ENCODE measurements at regions not wholly inside any gene's neighbourhood (a gene's known extent, or its start where the extent isn't known, plus 50 kb on each side); places are given as distances from the start of the nearest gene placed in this dataset.

DNA sequence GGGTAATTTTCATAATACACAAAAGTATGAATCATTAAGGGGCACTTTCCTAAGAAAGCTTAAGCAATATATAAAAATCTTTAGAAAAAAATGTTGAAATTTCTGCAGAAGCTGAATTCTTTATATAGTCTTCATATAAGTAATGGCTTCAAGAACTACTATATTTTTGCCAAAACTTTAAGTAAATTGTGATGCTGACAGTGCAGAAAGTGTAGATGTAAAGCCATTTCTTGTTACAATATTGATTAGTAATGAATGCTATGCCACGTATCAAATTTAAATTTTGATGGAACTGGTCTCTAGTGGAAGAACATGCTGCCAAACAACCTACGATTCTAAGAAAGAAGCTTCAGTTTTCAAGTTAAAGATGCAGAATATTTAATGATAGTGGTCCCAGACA, 1210.0 kb downstream of the SLITRK1 start:
- TF ChIP-seq, protein P1, sequence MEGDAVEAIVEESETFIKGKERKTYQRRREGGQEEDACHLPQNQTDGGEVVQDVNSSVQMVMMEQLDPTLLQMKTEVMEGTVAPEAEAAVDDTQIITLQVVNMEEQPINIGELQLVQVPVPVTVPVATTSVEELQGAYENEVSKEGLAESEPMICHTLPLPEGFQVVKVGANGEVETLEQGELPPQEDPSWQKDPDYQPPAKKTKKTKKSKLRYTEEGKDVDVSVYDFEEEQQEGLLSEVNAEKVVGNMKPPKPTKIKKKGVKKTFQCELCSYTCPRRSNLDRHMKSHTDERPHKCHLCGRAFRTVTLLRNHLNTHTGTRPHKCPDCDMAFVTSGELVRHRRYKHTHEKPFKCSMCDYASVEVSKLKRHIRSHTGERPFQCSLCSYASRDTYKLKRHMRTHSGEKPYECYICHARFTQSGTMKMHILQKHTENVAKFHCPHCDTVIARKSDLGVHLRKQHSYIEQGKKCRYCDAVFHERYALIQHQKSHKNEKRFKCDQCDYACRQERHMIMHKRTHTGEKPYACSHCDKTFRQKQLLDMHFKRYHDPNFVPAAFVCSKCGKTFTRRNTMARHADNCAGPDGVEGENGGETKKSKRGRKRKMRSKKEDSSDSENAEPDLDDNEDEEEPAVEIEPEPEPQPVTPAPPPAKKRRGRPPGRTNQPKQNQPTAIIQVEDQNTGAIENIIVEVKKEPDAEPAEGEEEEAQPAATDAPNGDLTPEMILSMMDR (IDR thresholded peaks at IDR 0.05; ENCODE audit: unreplicated experiment), result no peak
- H3K27me3 Mint-ChIP-seq (ENCODE audit: insufficient read depth, unreplicated experiment), result no peaks in the 10 kb centered on the region
- H3K4me1 Mint-ChIP-seq (ENCODE audit: insufficient read depth, unreplicated experiment), result no peaks in the 10 kb centered on the region
- DNase-seq (ENCODE audit: unreplicated experiment), result no peak
- intact Hi-C loops (cut with micrococcal nuclease), result no loop called here
- H3K36me3 Mint-ChIP-seq (ENCODE audit: insufficient read depth, unreplicated experiment), result no peaks in the 10 kb centered on the region
- no peak overlapping the region for H3K4me3 Mint-ChIP-seq (ENCODE audit: unreplicated experiment)
- H3K27ac Mint-ChIP-seq (ENCODE audit: low read depth, unreplicated experiment), result no peak overlapping the region
- BruUV-seq (replicated peaks), result no TSS peak
- H3K9me3 Mint-ChIP-seq (ENCODE audit: unreplicated experiment), result no peaks in the 10 kb centered on the region
- POLR2A ChIA-PET, result interaction anchor here (0.8 kb wide), 1 partner anchor 17 kb away, joined by 4 read pairs; no protein-coding TSS in a partner anchor
- CTCF ChIA-PET, result no interaction called here

DNA sequence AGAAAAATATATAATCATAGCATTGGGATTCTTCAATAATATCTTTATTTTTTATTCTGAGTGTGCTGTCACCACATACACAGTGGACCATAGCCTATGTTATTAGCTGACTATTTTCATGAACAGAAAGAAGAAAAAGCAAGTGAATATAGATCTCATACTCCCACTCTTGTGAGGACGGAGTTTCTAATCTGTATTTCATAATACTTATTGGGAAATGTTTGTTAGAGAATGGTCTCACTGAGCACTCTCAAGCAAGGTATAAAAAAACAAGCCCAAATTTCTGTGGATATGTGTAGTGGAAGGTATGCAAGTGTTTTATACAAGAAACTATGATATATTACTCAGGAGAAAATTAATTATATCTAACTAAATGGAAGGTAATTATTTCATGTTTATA, 1218.1 kb downstream of the SLITRK1 start:
- no TSS peak for BruUV-seq (replicated peaks)
- Mint-ChIP-seq H3K27ac (ENCODE audit: low read depth, unreplicated experiment) (no peak overlapping the region), H3K27me3 (ENCODE audit: insufficient read depth, unreplicated experiment) (no peaks in the 10 kb centered on the region), H3K36me3 (ENCODE audit: insufficient read depth, unreplicated experiment) (no peaks in the 10 kb centered on the region), H3K4me3 (ENCODE audit: unreplicated experiment) (no peak overlapping the region), H3K4me1 (ENCODE audit: insufficient read depth, unreplicated experiment) (no peaks in the 10 kb centered on the region), H3K9me3 (ENCODE audit: unreplicated experiment) (no peaks in the 10 kb centered on the region)
- no peak for DNase-seq (ENCODE audit: unreplicated experiment)
- ChIA-PET POLR2A (interaction anchor here (0.7 to 0.8 kb wide), 3 partner anchors 18 to 35 kb away, joined by 3 to 4 read pairs (median 3); no protein-coding TSS in a partner anchor), CTCF (no interaction called here)
- intact Hi-C loops (cut with micrococcal nuclease), result no loop called here
- TF ChIP-seq, protein P1 (IDR thresholded peaks at IDR 0.05; ENCODE audit: unreplicated experiment), result no peak

- intact Hi-C loops (cut with micrococcal nuclease), result no loop called here
- Mint-ChIP-seq H3K4me3 (ENCODE audit: unreplicated experiment) (no peak overlapping the region), H3K4me1 (ENCODE audit: insufficient read depth, unreplicated experiment) (no peaks in the 10 kb centered on the region), H3K27ac (ENCODE audit: low read depth, unreplicated experiment) (no peak overlapping the region), H3K36me3 (ENCODE audit: insufficient read depth, unreplicated experiment) (no peaks in the 10 kb centered on the region), H3K9me3 (ENCODE audit: unreplicated experiment) (no peaks in the 10 kb centered on the region), H3K27me3 (ENCODE audit: insufficient read depth, unreplicated experiment) (no peaks in the 10 kb centered on the region)
- ChIA-PET POLR2A (no interaction called here), CTCF (no interaction called here)
- TF ChIP-seq, protein P1 (IDR thresholded peaks at IDR 0.05; ENCODE audit: unreplicated experiment), result no peak
- DNase-seq (ENCODE audit: unreplicated experiment), result no peak
- BruUV-seq (replicated peaks), result no TSS peak
These were observed 1221.1 kb downstream of the SLITRK1 start for GRCh38 chr13:82661126-82661525.

GRCh38 chr13:82658811-82659210, 1223.5 kb downstream of the SLITRK1 start:
- intact Hi-C loops (cut with micrococcal nuclease), result no loop called here
- CTCF ChIA-PET, result no interaction called here
- Mint-ChIP-seq H3K4me3 (ENCODE audit: unreplicated experiment) (no peak overlapping the region), H3K9me3 (ENCODE audit: unreplicated experiment) (no peaks in the 10 kb centered on the region), H3K36me3 (ENCODE audit: insufficient read depth, unreplicated experiment) (no peaks in the 10 kb centered on the region), H3K27me3 (ENCODE audit: insufficient read depth, unreplicated experiment) (no peaks in the 10 kb centered on the region), H3K27ac (ENCODE audit: low read depth, unreplicated experiment) (no peak overlapping the region), H3K4me1 (ENCODE audit: insufficient read depth, unreplicated experiment) (peaks cover 5% of the 10 kb centered on the region)
- BruUV-seq (replicated peaks), result no TSS peak
- TF ChIP-seq, protein P1 (IDR thresholded peaks at IDR 0.05; ENCODE audit: unreplicated experiment), result no peak
- DNase-seq (ENCODE audit: unreplicated experiment), result no peak
- POLR2A ChIA-PET, result no interaction called here
